ENCODE measurements at regions not wholly inside any gene's neighbourhood (a gene's known extent, or its start where the extent isn't known, plus 50 kb on each side); places are given as distances from the start of the nearest gene placed in this dataset.

- Histone ChIP-seq H2BK15ac (ENCODE audit: low read length) (no peak overlapping the region), H4K20me1 (replicated peaks in 1 of 2; ENCODE audit: control insufficient read depth in 1 of 2, insufficient read depth in 2 of 2, low read length in 2 of 2) (no peaks in the 10 kb centered on the region), H3K27ac (ENCODE audit: low read depth, low read length) (no peak overlapping the region), H2BK120ac (replicated peaks; ENCODE audit: low read depth, low read length) (no peak overlapping the region), H3K9me3 (ENCODE audit: insufficient read depth in 2 of 2, low read depth in 1 of 2, low read length in 1 of 2) (peaks cover 0 to 3% of the 10 kb centered on the region in 2 experiments; a peak in 1 of 4 replicates), H2AFZ (ENCODE audit: low read length) (no peak overlapping the region), H2AK5ac (ENCODE audit: low read depth, low read length) (no peak overlapping the region), H3K79me2 (ENCODE audit: control insufficient read depth in 1 of 2, insufficient read depth in 2 of 2, low read length in 2 of 2) (no peaks in the 10 kb centered on the region), H4K8ac (ENCODE audit: extremely low read depth, insufficient read depth, low read length) (no peak overlapping the region), H2BK20ac (ENCODE audit: low read length) (no peak overlapping the region), H3K23me2 (ENCODE audit: low read depth, low read length) (no peaks in the 10 kb centered on the region), H3K23ac (ENCODE audit: insufficient read length) (no peak overlapping the region), H3K56ac (replicated peaks; ENCODE audit: insufficient read length, low read depth, low read length) (no peak overlapping the region), H2BK12ac (ENCODE audit: low read depth, low read length) (no peak overlapping the region), H4K91ac (replicated peaks; ENCODE audit: insufficient read length, low read length) (no peak overlapping the region), H3K18ac (ENCODE audit: extremely low read depth, low read length) (no peak overlapping the region), H3K27me3 (replicated peaks in 1 of 4; ENCODE audit: control insufficient read depth in 3 of 4, extremely low read depth in 1 of 4, insufficient read depth in 3 of 4, low read length in 3 of 4) (no peaks in the 10 kb centered on the region), H3K4me3 (ENCODE audit: extremely low read depth in 1 of 4, insufficient read depth in 2 of 4, low read depth in 3 of 4, low read length in 4 of 4) (no peak overlapping the region), H3K36me3 (ENCODE audit: control insufficient read depth in 2 of 4, insufficient read depth in 4 of 4, low read length in 3 of 4) (no peaks in the 10 kb centered on the region), H4K5ac (ENCODE audit: insufficient read length, low read depth, low read length) (no peak overlapping the region), H3K4me1 (replicated peaks in 1 of 4; ENCODE audit: control insufficient read depth in 3 of 4, insufficient read depth in 4 of 4, low read length in 3 of 4) (no peaks in the 10 kb centered on the region), H3K79me1 (ENCODE audit: low read depth, low read length) (no peaks in the 10 kb centered on the region), H3K14ac (ENCODE audit: insufficient read length) (no peak overlapping the region), H3K4me2 (ENCODE audit: insufficient read depth in 1 of 2, low read depth in 2 of 2, low read length in 2 of 2) (no peak overlapping the region), H3K4ac (replicated peaks; ENCODE audit: insufficient read length, low read depth, low read length) (no peak overlapping the region), H3K9ac (replicated peaks in 1 of 4; ENCODE audit: extremely low read depth in 1 of 4, low read depth in 3 of 4, low read length in 3 of 4) (no peak overlapping the region), H2BK5ac (ENCODE audit: low read depth, low read length) (no peak overlapping the region)
- no peak for TF ChIP-seq TBP (IDR thresholded peaks at IDR 0.05; ENCODE audit: low read depth, low read length)
- TF ChIP-seq CBX5 (IDR thresholded peaks at IDR 0.05; ENCODE audit: low read depth, low read length), result no peak
- no peak for DNase-seq (ENCODE audit: low read depth in 1 of 2, low spot score in 2 of 2)
- WGBS, 2 experiments (ENCODE audit: extremely low coverage in 1 of 2, insufficient coverage in 1 of 2, insufficient read length in 1 of 2, insufficient replicate concordance in 2 of 2, low coverage in 1 of 2, low lambda C conversion rate in 2 of 2, missing lambda C conversion rate in 1 of 2), result 90% methylated on average over 3 of the region's 3 CpGs; no CpG with 5 or more reads in 1 of the 2 experiments
- CTCF ChIA-PET (ENCODE audit: partially characterized antibody), result interaction anchor here (1.7 kb wide), 1 partner anchor 16 kb away, joined by 8 read pairs; no protein-coding TSS in a partner anchor
- POLR2A ChIA-PET (ENCODE audit: partially characterized antibody), result no interaction called here
- no peak for FAIRE-seq
These were observed 321.0 kb downstream of the IGSF11 start for GRCh38 chr3:118713502-118714207.
